ENCODE measurements at regions not wholly inside any gene's neighbourhood (a gene's known extent, or its start where the extent isn't known, plus 50 kb on each side); places are given as distances from the start of the nearest gene placed in this dataset.

DNA sequence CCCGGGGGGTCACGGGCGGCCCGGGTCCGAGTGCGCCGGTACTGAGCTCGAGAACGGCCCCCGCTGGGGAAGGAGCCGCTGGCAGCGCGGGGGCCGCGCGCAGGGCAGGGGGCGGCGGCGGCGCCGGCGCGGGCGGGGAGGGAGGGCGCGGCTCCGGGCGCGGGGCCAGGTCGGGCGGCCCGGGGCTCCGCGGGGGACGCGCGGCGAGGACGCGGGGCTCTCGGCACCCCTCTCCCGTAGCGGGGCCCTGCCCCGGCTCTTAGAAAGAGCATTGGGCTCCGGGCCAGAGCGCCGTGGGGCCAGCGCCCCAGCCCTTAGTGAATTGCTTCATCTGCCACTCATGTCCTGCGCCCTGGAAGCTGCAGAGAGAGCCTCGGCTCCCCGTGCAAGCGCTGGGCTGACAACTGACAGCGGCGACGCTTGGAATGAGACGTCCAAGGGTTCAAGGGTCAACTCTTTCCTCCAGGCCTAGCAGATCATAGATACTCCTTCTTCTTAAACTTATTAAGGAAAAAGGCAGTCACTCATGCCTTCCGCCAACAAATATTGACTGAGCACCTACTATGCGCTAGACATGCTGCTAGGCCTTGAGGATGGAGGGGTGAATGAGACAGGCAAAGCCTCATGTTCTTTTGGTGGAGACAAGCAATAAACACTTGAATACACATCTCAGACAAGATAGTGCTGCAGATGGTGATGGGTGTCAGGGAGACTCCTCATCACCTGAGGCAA is 140.8 kb downstream of the SMAD6 start:
- ATAC-seq: peak; percentile 68
- intact Hi-C loops (cut with DNase I): no loop called here
- peak; percentile 72 to 85 (median 82) for DNase-seq
- Histone ChIP-seq H3K9me3 (no peaks in the 10 kb centered on the region), H3K27ac (peak overlapping the region; percentile 91 to 97 (median 94)), H3K4me1 (peaks cover 15% of the 10 kb centered on the region), H3K36me3 (replicated peaks in 1 of 2; ENCODE audit: insufficient read depth in 1 of 2, low read depth in 2 of 2) (no peaks in the 10 kb centered on the region), H3K27me3 (no peaks in the 10 kb centered on the region), H3K4me3 (no peak overlapping the region)
- TF ChIP-seq POLR2A (IDR thresholded peaks at IDR 0.05): no peak
- TF ChIP-seq, protein P1, sequence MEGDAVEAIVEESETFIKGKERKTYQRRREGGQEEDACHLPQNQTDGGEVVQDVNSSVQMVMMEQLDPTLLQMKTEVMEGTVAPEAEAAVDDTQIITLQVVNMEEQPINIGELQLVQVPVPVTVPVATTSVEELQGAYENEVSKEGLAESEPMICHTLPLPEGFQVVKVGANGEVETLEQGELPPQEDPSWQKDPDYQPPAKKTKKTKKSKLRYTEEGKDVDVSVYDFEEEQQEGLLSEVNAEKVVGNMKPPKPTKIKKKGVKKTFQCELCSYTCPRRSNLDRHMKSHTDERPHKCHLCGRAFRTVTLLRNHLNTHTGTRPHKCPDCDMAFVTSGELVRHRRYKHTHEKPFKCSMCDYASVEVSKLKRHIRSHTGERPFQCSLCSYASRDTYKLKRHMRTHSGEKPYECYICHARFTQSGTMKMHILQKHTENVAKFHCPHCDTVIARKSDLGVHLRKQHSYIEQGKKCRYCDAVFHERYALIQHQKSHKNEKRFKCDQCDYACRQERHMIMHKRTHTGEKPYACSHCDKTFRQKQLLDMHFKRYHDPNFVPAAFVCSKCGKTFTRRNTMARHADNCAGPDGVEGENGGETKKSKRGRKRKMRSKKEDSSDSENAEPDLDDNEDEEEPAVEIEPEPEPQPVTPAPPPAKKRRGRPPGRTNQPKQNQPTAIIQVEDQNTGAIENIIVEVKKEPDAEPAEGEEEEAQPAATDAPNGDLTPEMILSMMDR (IDR thresholded peaks at IDR 0.05): no peak
- 2 to 12% methylated on average over 11 to 58 of the region's 58 CpGs for WGBS, 2 donors

DNA sequence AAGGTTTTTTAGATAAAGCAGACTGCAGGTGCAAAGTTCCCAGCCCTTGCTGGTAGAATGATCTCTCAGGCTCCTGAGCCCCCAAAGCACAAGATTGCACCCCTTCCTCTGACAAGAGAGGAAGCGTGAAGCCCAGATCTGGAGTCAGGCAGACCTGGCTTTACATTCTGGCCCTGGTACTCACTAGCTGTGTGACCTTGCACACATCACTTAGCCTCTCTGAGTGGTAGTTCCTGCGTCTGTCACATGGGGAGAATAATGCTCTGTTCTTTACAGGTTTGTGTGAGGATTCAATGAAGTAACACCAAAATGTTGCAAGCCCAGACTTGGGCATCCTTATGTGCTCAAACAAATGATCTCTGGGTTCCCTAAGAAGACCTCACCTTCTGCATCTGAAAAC is 141.5 kb downstream of the SMAD6 start:
- no peak for ATAC-seq
- Histone ChIP-seq H3K27me3 (no peaks in the 10 kb centered on the region), H3K4me1 (peaks cover 15% of the 10 kb centered on the region), H3K4me3 (no peak overlapping the region), H3K27ac (peak overlapping the region; percentile 91 to 97 (median 94)), H3K36me3 (replicated peaks in 1 of 2; ENCODE audit: insufficient read depth in 1 of 2, low read depth in 2 of 2) (no peaks in the 10 kb centered on the region), H3K9me3 (no peaks in the 10 kb centered on the region)
- peak in 1 of 4 donors; percentile 46 for DNase-seq
- intact Hi-C loops (cut with DNase I): no loop called here
- WGBS, 2 donors: 55% methylated on average over 2 of the region's 2 CpGs; no CpG with 5 or more reads in 1 of the 2 donors
- no peak for TF ChIP-seq POLR2A (IDR thresholded peaks at IDR 0.05)
- TF ChIP-seq, protein P1 (IDR thresholded peaks at IDR 0.05): no peak

DNA sequence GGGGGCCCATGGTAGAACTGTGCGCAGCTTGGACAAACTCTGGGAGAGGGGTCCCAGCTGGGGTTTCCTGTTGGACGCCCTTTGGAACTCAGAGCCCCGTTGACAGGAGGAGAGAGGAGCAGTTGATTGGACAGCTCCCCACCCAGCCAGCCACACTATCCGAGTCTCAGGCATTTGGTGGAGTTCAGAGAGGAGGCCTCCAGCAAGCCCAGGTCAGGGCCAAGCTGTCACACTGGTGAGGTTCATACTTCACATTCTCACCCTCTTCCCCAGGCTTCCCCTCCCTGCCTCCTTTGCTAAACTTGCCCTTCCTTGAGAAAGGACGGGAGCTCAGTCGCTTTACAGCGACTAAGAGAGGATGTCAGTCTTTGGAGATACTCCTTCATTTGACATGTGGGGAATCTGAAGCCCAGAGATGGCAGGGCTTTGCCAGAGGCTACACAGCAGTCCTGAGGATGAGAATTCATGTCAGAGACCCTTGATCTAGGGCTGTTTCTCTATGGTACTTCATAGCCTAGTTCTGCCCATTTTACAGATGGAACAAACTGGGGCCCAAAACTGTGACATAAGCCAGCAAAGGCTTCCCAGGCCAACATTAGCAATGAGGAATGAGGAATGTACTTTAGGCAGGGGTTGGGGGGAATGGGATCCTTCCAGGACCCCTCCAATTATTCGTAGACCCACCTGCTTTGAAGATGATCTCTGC is 142.2 kb downstream of the SMAD6 start:
- TF ChIP-seq, protein P1 (IDR thresholded peaks at IDR 0.05): no peak
- no peak for TF ChIP-seq POLR2A (IDR thresholded peaks at IDR 0.05)
- no peak for DNase-seq
- no peaks in the 10 kb centered on the region for H3K27me3 ChIP-seq
- WGBS, 2 donors: 90 to 92% methylated on average over 6 to 8 of the region's 8 CpGs
- intact Hi-C loops (cut with DNase I): no loop called here
- H3K36me3 ChIP-seq (replicated peaks in 1 of 2; ENCODE audit: insufficient read depth in 1 of 2, low read depth in 2 of 2): no peaks in the 10 kb centered on the region
- H3K4me3 ChIP-seq: no peak overlapping the region
- H3K4me1 ChIP-seq: peaks cover 15% of the 10 kb centered on the region
- H3K27ac ChIP-seq: peak overlapping the region in 1 of 4 donors; percentile 94
- H3K9me3 ChIP-seq: no peaks in the 10 kb centered on the region
- no peak for ATAC-seq

DNA sequence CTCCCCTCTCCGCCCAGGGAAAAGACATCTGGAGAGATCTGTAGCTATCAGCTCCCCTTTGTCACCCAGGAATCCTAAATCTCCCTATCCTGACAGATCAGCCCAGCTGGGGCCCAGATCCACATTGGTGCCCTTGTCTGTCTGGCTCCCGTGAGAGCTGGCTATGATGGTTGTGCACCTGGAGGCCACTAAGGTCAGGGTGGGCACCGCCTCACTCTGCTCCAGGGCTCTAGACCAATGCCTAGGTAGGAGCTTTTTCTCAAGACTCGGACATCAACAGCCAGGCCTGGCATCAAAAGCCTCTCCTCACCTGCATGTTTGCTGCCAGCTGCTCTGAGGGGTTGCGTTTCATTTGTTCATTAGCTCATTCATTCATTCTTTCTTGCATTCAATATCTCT is 142.7 kb downstream of the SMAD6 start:
- no peak for TF ChIP-seq POLR2A (IDR thresholded peaks at IDR 0.05)
- TF ChIP-seq, protein P1 (IDR thresholded peaks at IDR 0.05): no peak
- no peaks in the 10 kb centered on the region for H3K27me3 ChIP-seq
- no peaks in the 10 kb centered on the region for H3K9me3 ChIP-seq
- intact Hi-C loops (cut with DNase I): no loop called here
- H3K27ac ChIP-seq: no peak overlapping the region
- ATAC-seq (no peak), DNase-seq (no peak)
- 89 to 94% methylated on average over 3 to 5 of the region's 5 CpGs for WGBS, 2 donors
- no peaks in the 10 kb centered on the region for H3K36me3 ChIP-seq (replicated peaks in 1 of 2; ENCODE audit: insufficient read depth in 1 of 2, low read depth in 2 of 2)
- no peak overlapping the region for H3K4me3 ChIP-seq
- H3K4me1 ChIP-seq: peaks cover 15% of the 10 kb centered on the region

Data from body of pancreas (tissue), 4 donors.